SK-N-MC (cell line): ENCODE measurements at regions not wholly inside any gene's neighbourhood (a gene's known extent, or its start where the extent isn't known, plus 50 kb on each side); places are given as distances from the start of the nearest gene placed in this dataset.

Experiments
- DNase-seq: peaks from one replicate; pipeline ENCODE4 v3.0.0-alpha.2; 2011; ENCODE audit warnings: low read depth, low spot score
- H3K27ac ChIP-seq: fragments of 200-600 bp; sonication (generic); 2 replicates; pipeline ENCODE4 v1.5.1; 2016; ENCODE audit warnings: mixed run types
- H3K36me3 ChIP-seq: fragments of 200-600 bp; sonication (generic); 2 replicates; pipeline ENCODE4 v1.6.1; 2017; ENCODE audit warnings: antibody characterized with exemption, low read length, mixed read lengths; ENCODE audit not compliant: insufficient read depth
- H3K4me3 ChIP-seq: fragments of 200-600 bp; sonication (generic); 2 replicates; pipeline ENCODE4 v1.5.1; 2016
- H3K9ac ChIP-seq: fragments of 200-600 bp; sonication (generic); 2 replicates; pipeline ENCODE4 v1.8.0; 2017; ENCODE audit warnings: mixed run types, mixed read lengths; ENCODE audit not compliant: insufficient read length
- H3K9me3 ChIP-seq: fragments of 200-600 bp; sonication (generic); 2 replicates; pipeline ENCODE4 v1.6.1; 2017; ENCODE audit warnings: low read depth, mild to moderate bottlenecking, antibody characterized with exemption, low read length, moderate library complexity, mixed read lengths
- EZH2 ChIP-seq: fragments of 200-600 bp; sonication (generic); IDR thresholded peaks from one replicate; pipeline ENCODE4 v1.6.1; 2017; ENCODE audit warnings: antibody characterized with exemption
- FOXP2 ChIP-seq: optimal IDR thresholded peaks from 2 replicates; pipeline ENCODE3; 2011; ENCODE audit warnings: mild to moderate bottlenecking, moderate library complexity; ENCODE audit not compliant: insufficient read depth; ENCODE audit errors: extremely low read length, control extremely low read depth
- POLR2AphosphoS5 ChIP-seq: IDR thresholded peaks from 2 replicates; pipeline ENCODE4 v1.6.1; 2012; ENCODE audit warnings: mild to moderate bottlenecking, low read depth, low read length, borderline replicate concordance

DNA sequence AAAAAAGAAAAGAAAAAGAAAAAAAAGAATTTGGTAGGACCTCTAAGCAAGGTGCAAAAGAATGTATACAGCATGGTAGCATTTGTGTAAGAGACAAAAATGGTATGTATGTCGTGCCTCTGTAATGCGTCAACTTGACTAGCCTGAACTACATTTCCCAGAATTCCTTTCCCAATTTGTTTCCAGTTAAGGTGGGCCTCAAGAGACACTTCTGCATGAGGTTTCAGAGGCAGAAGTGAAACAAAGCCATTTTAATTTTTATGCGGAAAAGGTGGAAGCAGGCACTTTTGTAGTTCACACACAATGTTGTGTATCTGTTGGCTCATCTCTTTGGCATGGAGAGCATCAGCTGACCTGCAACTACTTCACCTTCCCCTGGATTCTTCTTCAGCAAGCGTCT lies 56.5 kb upstream of the PAPOLG start:
- TF ChIP-seq EZH2 (no peak), POLR2AphosphoS5 (no peak), FOXP2 (no peak)
- DNase-seq, result no peak
- Histone ChIP-seq H3K4me3 (no peak overlapping the region), H3K9me3 (no peaks in the 10 kb centered on the region), H3K9ac (no peak overlapping the region), H3K27ac (no peak overlapping the region), H3K36me3 (no peaks in the 10 kb centered on the region)

DNA sequence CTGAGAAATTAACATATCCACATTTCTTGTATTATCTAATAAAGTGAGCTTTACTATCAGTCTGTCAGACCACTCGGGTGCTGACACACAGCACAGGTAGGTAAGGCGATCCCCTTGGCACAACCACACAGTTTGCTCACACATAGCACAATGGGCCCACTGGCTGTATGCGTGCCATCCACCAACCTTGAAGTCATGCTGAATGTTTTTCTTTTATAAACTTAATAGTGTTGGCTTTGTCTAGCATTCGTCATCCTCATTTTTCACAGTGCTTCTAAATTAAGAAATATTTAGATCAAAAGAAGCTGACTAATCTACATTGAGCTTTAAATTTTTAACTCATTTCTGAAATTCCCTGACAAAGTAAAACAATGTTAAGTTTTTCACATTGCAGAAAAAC lies 50.0 kb upstream of the PAPOLG start:
- H3K27ac ChIP-seq, result no peak overlapping the region
- no peaks in the 10 kb centered on the region for H3K36me3 ChIP-seq
- H3K4me3 ChIP-seq, result no peak overlapping the region
- DNase-seq, result no peak
- H3K9me3 ChIP-seq, result no peaks in the 10 kb centered on the region
- H3K9ac ChIP-seq, result no peak overlapping the region
- TF ChIP-seq FOXP2, result no peak
- TF ChIP-seq POLR2AphosphoS5, result no peak
